Glutamatergic neuron (in vitro differentiated cells): ENCODE measurements at regions not wholly inside any gene's neighbourhood (a gene's known extent, or its start where the extent isn't known, plus 50 kb on each side); places are given as distances from the start of the nearest gene placed in this dataset.

Experiments
- DNase-seq: peaks from one replicate; pipeline ENCODE4 v3.0.0; 2022
- H3K27ac Mint-ChIP-seq: one replicate; pipeline ENCODE4 v1.8.0; 2020; ENCODE audit warnings: mild to moderate bottlenecking, mixed read lengths, inconsistent platforms; ENCODE audit not compliant: unreplicated experiment
- H3K27me3 Mint-ChIP-seq: one replicate; pipeline ENCODE4 v1.8.0; 2020; ENCODE audit warnings: mild to moderate bottlenecking, moderate library complexity, mixed read lengths, inconsistent platforms; ENCODE audit not compliant: unreplicated experiment
- H3K36me3 Mint-ChIP-seq: one replicate; pipeline ENCODE4 v1.8.0; 2020; ENCODE audit warnings: mild to moderate bottlenecking, mixed read lengths, inconsistent platforms; ENCODE audit not compliant: unreplicated experiment
- H3K4me1 Mint-ChIP-seq: one replicate; pipeline ENCODE4 v1.8.0; 2020; ENCODE audit warnings: mild to moderate bottlenecking, low read depth, mixed read lengths, inconsistent platforms; ENCODE audit not compliant: unreplicated experiment
- H3K4me3 Mint-ChIP-seq: one replicate; pipeline ENCODE4 v1.8.0; 2020; ENCODE audit warnings: mild to moderate bottlenecking, mixed read lengths, inconsistent platforms; ENCODE audit not compliant: unreplicated experiment
- H3K9me3 Mint-ChIP-seq: one replicate; pipeline ENCODE4 v1.8.0; 2020; ENCODE audit warnings: mild to moderate bottlenecking, moderate library complexity, mixed read lengths, inconsistent platforms; ENCODE audit not compliant: unreplicated experiment
- TF ChIP-seq, protein P1 (sequence below): fragments of 200-600 bp; sonication (generic); IDR thresholded peaks from one replicate; pipeline ENCODE4 v1.5.0; 2021; ENCODE audit not compliant: partially characterized antibody, unreplicated experiment

DNA sequence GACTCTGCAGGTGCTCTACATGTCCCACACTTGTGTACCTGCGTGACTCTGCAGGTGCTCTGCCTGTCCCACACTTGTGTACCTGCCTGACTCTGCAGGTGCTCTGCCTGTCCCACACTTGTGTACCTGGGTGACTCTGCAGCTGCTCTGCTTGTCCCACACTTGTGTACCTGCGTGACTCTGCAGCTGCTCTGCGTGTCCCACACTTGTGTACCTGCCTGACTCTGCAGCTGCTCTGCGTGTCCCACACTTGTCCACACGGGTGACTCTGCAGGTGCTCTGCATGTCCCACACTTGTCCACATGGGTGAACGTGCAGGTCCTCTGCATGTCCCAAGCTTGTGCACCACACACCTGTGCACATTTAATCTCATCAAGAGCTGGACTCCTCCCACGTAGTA lies 576.7 kb upstream of the SALL3 start:
- Mint-ChIP-seq H3K4me3 (no peak overlapping the region), H3K27ac (no peak overlapping the region), H3K4me1 (peaks cover 7% of the 10 kb centered on the region), H3K27me3 (peaks cover 3% of the 10 kb centered on the region), H3K36me3 (no peaks in the 10 kb centered on the region), H3K9me3 (no peaks in the 10 kb centered on the region)
- TF ChIP-seq, protein P1, sequence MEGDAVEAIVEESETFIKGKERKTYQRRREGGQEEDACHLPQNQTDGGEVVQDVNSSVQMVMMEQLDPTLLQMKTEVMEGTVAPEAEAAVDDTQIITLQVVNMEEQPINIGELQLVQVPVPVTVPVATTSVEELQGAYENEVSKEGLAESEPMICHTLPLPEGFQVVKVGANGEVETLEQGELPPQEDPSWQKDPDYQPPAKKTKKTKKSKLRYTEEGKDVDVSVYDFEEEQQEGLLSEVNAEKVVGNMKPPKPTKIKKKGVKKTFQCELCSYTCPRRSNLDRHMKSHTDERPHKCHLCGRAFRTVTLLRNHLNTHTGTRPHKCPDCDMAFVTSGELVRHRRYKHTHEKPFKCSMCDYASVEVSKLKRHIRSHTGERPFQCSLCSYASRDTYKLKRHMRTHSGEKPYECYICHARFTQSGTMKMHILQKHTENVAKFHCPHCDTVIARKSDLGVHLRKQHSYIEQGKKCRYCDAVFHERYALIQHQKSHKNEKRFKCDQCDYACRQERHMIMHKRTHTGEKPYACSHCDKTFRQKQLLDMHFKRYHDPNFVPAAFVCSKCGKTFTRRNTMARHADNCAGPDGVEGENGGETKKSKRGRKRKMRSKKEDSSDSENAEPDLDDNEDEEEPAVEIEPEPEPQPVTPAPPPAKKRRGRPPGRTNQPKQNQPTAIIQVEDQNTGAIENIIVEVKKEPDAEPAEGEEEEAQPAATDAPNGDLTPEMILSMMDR, result no peak
- no peak for DNase-seq

DNA sequence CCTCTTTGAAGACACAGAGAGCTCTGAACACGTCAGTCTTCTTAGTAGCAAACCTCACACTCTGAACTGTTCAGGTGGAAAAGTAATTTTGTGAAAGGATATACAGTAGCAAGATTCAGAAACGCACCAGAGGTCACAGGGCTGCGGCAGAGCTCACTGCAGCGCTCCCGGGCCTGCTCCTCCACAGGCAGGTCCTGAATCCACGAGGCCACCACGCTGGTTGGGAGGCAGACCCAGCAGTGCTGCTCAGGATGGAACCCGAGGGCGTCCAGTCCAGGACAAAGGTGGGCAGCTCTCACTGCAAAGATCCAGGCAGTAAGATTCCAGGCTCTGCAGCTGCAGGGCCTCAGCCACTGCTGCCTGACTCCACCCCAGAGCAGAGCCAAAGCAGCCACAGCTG lies 576.2 kb upstream of the SALL3 start:
- no peaks in the 10 kb centered on the region for H3K36me3 Mint-ChIP-seq
- no peaks in the 10 kb centered on the region for H3K9me3 Mint-ChIP-seq
- H3K27ac Mint-ChIP-seq, result no peak overlapping the region
- peaks cover 3% of the 10 kb centered on the region for H3K27me3 Mint-ChIP-seq
- no peak overlapping the region for H3K4me3 Mint-ChIP-seq
- DNase-seq, result no peak
- H3K4me1 Mint-ChIP-seq, result peaks cover 7% of the 10 kb centered on the region
- TF ChIP-seq, protein P1, result no peak

DNA sequence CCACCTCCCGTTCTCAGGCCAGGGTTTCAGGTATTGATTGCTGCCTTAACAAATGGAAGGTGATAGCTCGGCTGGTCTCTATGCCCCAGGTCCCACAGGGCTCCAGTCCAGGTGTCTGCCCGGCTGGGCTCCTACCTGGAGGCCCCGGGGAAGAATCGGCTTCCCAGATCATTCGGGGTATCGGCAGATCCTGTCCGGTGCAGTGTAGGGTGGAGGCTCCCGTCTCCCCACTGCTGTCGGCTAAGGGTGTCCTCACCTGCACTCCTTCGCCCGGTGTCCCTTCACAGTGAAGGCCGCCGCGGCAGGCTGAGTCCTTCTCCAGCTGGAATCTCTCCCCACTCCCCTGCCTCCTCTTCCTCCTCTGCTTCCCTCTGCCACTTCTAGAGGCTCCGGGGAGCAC lies 573.9 kb upstream of the SALL3 start:
- Mint-ChIP-seq H3K36me3 (no peaks in the 10 kb centered on the region), H3K9me3 (peaks cover 4% of the 10 kb centered on the region)

DNA sequence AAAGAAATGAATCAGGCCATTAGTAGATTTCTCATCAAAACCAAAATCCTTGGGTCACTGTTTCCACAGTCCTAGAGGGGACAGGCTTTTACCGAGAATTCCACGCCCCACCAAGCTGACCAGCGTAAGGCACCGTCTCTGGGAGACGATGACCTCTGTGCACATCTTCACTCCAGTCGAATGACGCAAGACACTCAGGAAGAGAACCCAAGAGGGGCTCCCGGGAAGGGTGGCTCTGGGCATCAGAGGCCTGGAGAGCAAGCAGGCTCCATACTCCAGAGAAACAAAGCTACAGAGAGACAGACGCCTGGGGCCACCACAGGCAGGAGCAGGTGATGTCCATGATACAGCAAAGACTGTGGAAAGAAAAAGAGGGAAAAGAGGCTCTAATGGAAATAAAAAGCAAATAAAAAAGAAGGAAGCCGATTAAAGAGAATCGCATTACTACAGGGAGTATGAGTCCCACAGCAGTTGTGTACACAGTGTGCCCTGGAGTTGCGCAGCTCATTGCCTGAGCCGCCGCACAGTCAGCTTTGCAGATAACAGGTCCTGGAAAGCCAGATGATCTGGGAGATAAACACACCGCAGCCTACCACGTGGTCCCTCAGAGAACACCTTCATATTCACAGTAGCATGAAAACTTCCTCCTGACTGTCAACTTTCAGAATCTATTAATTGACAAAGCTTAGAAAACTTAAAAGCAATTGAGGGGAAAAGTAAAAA lies 572.7 kb upstream of the SALL3 start:
- H3K27ac Mint-ChIP-seq, result no peak overlapping the region
- TF ChIP-seq, protein P1, result no peak
- no peaks in the 10 kb centered on the region for H3K36me3 Mint-ChIP-seq
- DNase-seq, result no peak
- H3K4me3 Mint-ChIP-seq, result no peak overlapping the region
- peaks cover 6% of the 10 kb centered on the region for H3K9me3 Mint-ChIP-seq
- peaks cover 3% of the 10 kb centered on the region for H3K4me1 Mint-ChIP-seq
- H3K27me3 Mint-ChIP-seq, result peaks cover 3% of the 10 kb centered on the region

More for the DNA sequence above, 573.9 kb upstream of the SALL3 start:
- TF ChIP-seq, protein P1, result no peak
- no peak for DNase-seq
- Mint-ChIP-seq H3K27me3 (peaks cover 3% of the 10 kb centered on the region), H3K27ac (no peak overlapping the region), H3K4me1 (peaks cover 7% of the 10 kb centered on the region), H3K4me3 (no peak overlapping the region)

DNA sequence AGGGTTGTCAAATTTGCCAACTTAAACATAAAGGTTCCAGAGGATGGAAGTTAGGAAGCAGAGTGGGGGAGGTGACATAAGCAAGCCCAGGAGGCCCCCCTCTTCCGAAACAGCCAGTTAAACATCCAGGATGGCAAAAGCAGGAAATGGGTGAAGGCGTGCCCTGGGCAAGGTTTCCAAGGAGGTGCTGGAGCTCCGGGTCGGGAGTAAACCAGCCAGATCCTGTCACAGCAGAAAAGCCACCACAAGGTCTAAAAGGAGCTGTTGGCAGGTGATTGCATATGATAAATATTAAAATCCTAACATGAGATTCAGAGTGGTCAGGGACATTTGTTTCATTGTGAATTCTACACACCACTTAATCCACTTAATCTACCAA lies 572.2 kb upstream of the SALL3 start:
- H3K36me3 Mint-ChIP-seq, result no peaks in the 10 kb centered on the region
- peaks cover 3% of the 10 kb centered on the region for H3K27me3 Mint-ChIP-seq
- H3K9me3 Mint-ChIP-seq, result peaks cover 6% of the 10 kb centered on the region
- no peak for DNase-seq
- TF ChIP-seq, protein P1, result no peak
- no peak overlapping the region for H3K4me3 Mint-ChIP-seq
- H3K4me1 Mint-ChIP-seq, result no peaks in the 10 kb centered on the region
- no peak overlapping the region for H3K27ac Mint-ChIP-seq
